PC-3 (cell line): ENCODE measurements at regions not wholly inside any gene's neighbourhood (a gene's known extent, or its start where the extent isn't known, plus 50 kb on each side); places are given as distances from the start of the nearest gene placed in this dataset.

Source experiments
- ATAC-seq: fragments of 200-7000 bp; cut with Tn5 transposase; 2 replicates; pipeline ENCODE4 v1.9.1; 2020; ENCODE audit warnings: mild to moderate bottlenecking, moderate library complexity
- BruUV-seq: library from RNA; stranded (reverse); fragments of 400-500 nt; replicated peaks from 2 replicates; lab custom pipeline; 2021; lab: Mats Ljungman, UMichigan
- CTCF ChIA-PET: fragments of 300-600 bp; sonication (Branson Sonifier 250); formaldehyde crosslinking; loops from one replicate; lab custom pipeline; 2022; ENCODE audit warnings: antibody characterized with exemption; lab: Charles Lee
- POLR2A ChIA-PET: fragments of 300-600 bp; sonication (Branson Sonifier 250); formaldehyde crosslinking; loops from one replicate; lab custom pipeline; 2022; ENCODE audit warnings: antibody characterized with exemption; ENCODE audit not compliant: unreplicated experiment; lab: Charles Lee
- DNase-seq: peaks from one replicate; pipeline ENCODE4 v3.0.0-alpha.2; 2015
- H2AFZ ChIP-seq: fragments of 300-600 bp; sonication (generic); 2 replicates; pipeline ENCODE4 v1.6.0; 2016; ENCODE audit warnings: antibody characterized with exemption, low read length
- H3F3A ChIP-seq: fragments of 300-600 bp; sonication (generic); one replicate; pipeline ENCODE4 v1.6.0; 2017; ENCODE audit warnings: antibody characterized with exemption, low read length, control low read depth, mild to moderate bottlenecking; ENCODE audit not compliant: unreplicated experiment
- H3K27ac ChIP-seq: fragments of 300-600 bp; sonication (generic); 2 replicates; pipeline ENCODE4 v1.5.1; 2016; ENCODE audit warnings: mild to moderate bottlenecking, low read length
- H3K27me3 ChIP-seq: fragments of 300-600 bp; sonication (generic); 2 replicates; pipeline ENCODE4 v1.6.1; 2016; ENCODE audit warnings: low read length, mixed read lengths
- H3K36me3 ChIP-seq: fragments of 300-600 bp; sonication (generic); 2 replicates; pipeline ENCODE4 v1.6.1; 2016; ENCODE audit warnings: low read depth, mixed run types, low read length, mixed read lengths
- H3K4me1 ChIP-seq: fragments of 300-600 bp; sonication (generic); 2 replicates; pipeline ENCODE4 v1.5.1; 2016; ENCODE audit warnings: low read length; ENCODE audit not compliant: insufficient read depth
- H3K4me2 ChIP-seq: fragments of 300-600 bp; sonication (generic); 2 replicates; pipeline ENCODE4 v1.6.0; 2016; ENCODE audit warnings: low read length
- H3K4me3 ChIP-seq: fragments of 300-600 bp; sonication (generic); 2 replicates; pipeline ENCODE4 v1.5.1; 2016; ENCODE audit warnings: mild to moderate bottlenecking, low read length, mixed read lengths
- H3K79me2 ChIP-seq: fragments of 300-600 bp; sonication (generic); 2 replicates; pipeline ENCODE4 v1.6.1; 2017; ENCODE audit warnings: low read length, mixed read lengths
- H3K9ac ChIP-seq: fragments of 300-600 bp; sonication (generic); 2 replicates; pipeline ENCODE4 v1.6.0; 2016; ENCODE audit warnings: mild to moderate bottlenecking, low read length
- H3K9me2 ChIP-seq: fragments of 300-600 bp; sonication (generic); replicated peaks from 2 replicates; pipeline ENCODE4 v1.6.1; 2016; ENCODE audit warnings: mixed run types, low read length, mixed read lengths
- H3K9me3 ChIP-seq: fragments of 300-600 bp; sonication (generic); 2 replicates; pipeline ENCODE4 v1.6.1; 2016; ENCODE audit warnings: low read length, mixed read lengths
- H4K20me1 ChIP-seq: fragments of 300-600 bp; sonication (generic); 2 replicates; pipeline ENCODE4 v1.6.1; 2016; ENCODE audit warnings: low read length, mixed read lengths
- CTCF ChIP-seq: fragments of 300-600 bp; sonication (generic); conservative IDR thresholded peaks from 2 replicates; pipeline ENCODE4 v1.5.1; 2017; ENCODE audit warnings: antibody characterized with exemption, low read depth, mild to moderate bottlenecking, low read length
- EZH2 ChIP-seq: fragments of 300-600 bp; sonication (generic); IDR thresholded peaks from one replicate; pipeline ENCODE4 v1.6.1; 2017; ENCODE audit warnings: antibody characterized with exemption, mild to moderate bottlenecking, low read length; ENCODE audit not compliant: unreplicated experiment
- EZH2phosphoT487 ChIP-seq: fragments of 300-600 bp; sonication (generic); IDR thresholded peaks from 2 replicates; pipeline ENCODE4 v1.6.1; 2018; ENCODE audit warnings: mild to moderate bottlenecking, antibody characterized with exemption, low read length, borderline replicate concordance
- intact Hi-C: fragments of 100-400 bp; cut with micrococcal nuclease; formaldehyde crosslinking; loops from 2 replicates; pipeline ENCODE4 v1.9.0; 2023

GRCh38 chr3:106029954-106030626 lies 161.3 kb upstream of the CBLB start:
- Histone ChIP-seq H3K27ac (peak overlapping the region; percentile 82), H3K4me2 (peak overlapping the region; percentile 73), H3K4me1 (peaks cover 58% of the 10 kb centered on the region), H3K9me3 (no peaks in the 10 kb centered on the region), H3K36me3 (no peaks in the 10 kb centered on the region; the same call in 1 of the 2 replicates), H3K4me3 (peak overlapping the region; percentile 30), H2AFZ (0 out of 2 replicates have a peak overlapping the region, but pooled peaks have one; percentile 8), H4K20me1 (no peaks in the 10 kb centered on the region), H3K79me2 (no peaks in the 10 kb centered on the region), H3K9ac (peak overlapping the region; percentile 25; the same call in 1 of the 2 replicates), H3K9me2 (no peaks in the 10 kb centered on the region), H3K27me3 (no peaks in the 10 kb centered on the region), H3F3A (peaks cover 18% of the 10 kb centered on the region)
- POLR2A ChIA-PET = interaction anchor here (0.6 kb wide), 1 partner anchor 85 kb away, joined by 4 read pairs; no protein-coding TSS in a partner anchor
- DNase-seq = peak; percentile 42
- TF ChIP-seq EZH2 = no peak
- TF ChIP-seq CTCF = no peak
- TF ChIP-seq EZH2phosphoT487 = no peak
- BruUV-seq = TSS peak; percentile 79
- intact Hi-C loops = loop anchor here (2.0 to 5.0 kb wide), 5 partner anchors 63 to 577 kb away; partner anchors contain the start of gene CBLB
- peak; percentile 57 for ATAC-seq
- CTCF ChIA-PET = no interaction called here

DNA sequence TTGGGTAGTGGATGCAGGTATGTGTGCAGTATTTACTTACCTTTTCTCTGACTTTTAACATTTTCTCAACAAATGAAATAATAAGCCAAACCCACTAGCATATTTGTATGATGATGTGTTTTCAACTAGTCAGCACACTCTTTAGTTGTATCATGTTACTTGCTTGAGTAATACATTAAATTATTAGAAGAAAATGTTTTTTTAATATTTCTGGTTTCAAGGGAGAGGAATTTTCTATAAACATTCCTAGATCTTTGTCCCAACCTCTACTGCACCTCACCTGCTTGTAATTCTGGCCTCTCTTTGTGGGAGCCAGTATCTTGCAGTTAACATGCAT lies 161.8 kb upstream of the CBLB start:
- no peaks in the 10 kb centered on the region for H4K20me1 ChIP-seq
- peak overlapping the region; percentile 82 for H3K27ac ChIP-seq
- 0 out of 2 replicates have a peak overlapping the region, but pooled peaks have one; percentile 8 for H2AFZ ChIP-seq
- TF ChIP-seq EZH2 = no peak
- no peak for TF ChIP-seq CTCF
- no peak for TF ChIP-seq EZH2phosphoT487
- intact Hi-C loops = loop anchor here (2.0 to 5.0 kb wide), 5 partner anchors 63 to 577 kb away; partner anchors contain the start of gene CBLB
- peak overlapping the region; percentile 32 for H3K9ac ChIP-seq
- no peaks in the 10 kb centered on the region for H3K9me2 ChIP-seq
- no peaks in the 10 kb centered on the region for H3K79me2 ChIP-seq
- DNase-seq (peak; percentile 87), ATAC-seq (peak; percentile 82)
- peak overlapping the region; percentile 73 for H3K4me2 ChIP-seq
- peaks cover 18% of the 10 kb centered on the region for H3F3A ChIP-seq
- BruUV-seq = TSS peak; percentile 77
- H3K27me3 ChIP-seq = no peaks in the 10 kb centered on the region
- H3K9me3 ChIP-seq = no peaks in the 10 kb centered on the region
- H3K36me3 ChIP-seq = no peaks in the 10 kb centered on the region; the same call in 1 of the 2 replicates
- peak overlapping the region; percentile 30; the same call in 1 of the 2 replicates for H3K4me3 ChIP-seq
- CTCF ChIA-PET = no interaction called here
- POLR2A ChIA-PET = no interaction called here
- H3K4me1 ChIP-seq = peaks cover 54% of the 10 kb centered on the region

- H3K79me2 ChIP-seq = no peaks in the 10 kb centered on the region
- H2AFZ ChIP-seq = no peak overlapping the region
- no peak overlapping the region for H3K27ac ChIP-seq
- H3K4me3 ChIP-seq = no peak overlapping the region
- intact Hi-C loops = loop anchor here (5.0 kb wide), 4 partner anchors 65 to 575 kb away; no protein-coding TSS in a partner anchor
- DNase-seq (no peak), ATAC-seq (no peak)
- H3K9me3 ChIP-seq = no peaks in the 10 kb centered on the region
- no peaks in the 10 kb centered on the region for H3K9me2 ChIP-seq
- POLR2A ChIA-PET = no interaction called here
- BruUV-seq = no TSS peak
- no peak overlapping the region for H3K4me2 ChIP-seq
- no peaks in the 10 kb centered on the region for H3K27me3 ChIP-seq
- no peak overlapping the region for H3K9ac ChIP-seq
- TF ChIP-seq CTCF (no peak), EZH2phosphoT487 (no peak), EZH2 (no peak)
- no peaks in the 10 kb centered on the region; the same call in 1 of the 2 replicates for H3K36me3 ChIP-seq
- peaks cover 54% of the 10 kb centered on the region for H3K4me1 ChIP-seq
- CTCF ChIA-PET = no interaction called here
- H3F3A ChIP-seq = peaks cover 18% of the 10 kb centered on the region
- no peaks in the 10 kb centered on the region for H4K20me1 ChIP-seq
Observed at GRCh38 chr3:106032479-106032878, 163.7 kb upstream of the CBLB start.
